MCF 10A (cell line): ENCODE measurements at regions not wholly inside any gene's neighbourhood (a gene's known extent, or its start where the extent isn't known, plus 50 kb on each side); places are given as distances from the start of the nearest gene placed in this dataset.

ENCODE experiments used
- BruUV-seq: library from RNA; stranded (reverse); fragments of 400-500 nt; replicated peaks from 2 replicates; lab custom pipeline; 2021; lab: Mats Ljungman, UMichigan
- CTCF ChIA-PET: fragments of 300-600 bp; sonication (Branson Sonifier 250); formaldehyde crosslinking; extraction: SDS; loops from one replicate; lab custom pipeline; 2021; ENCODE audit warnings: antibody characterized with exemption, inconsistent platforms; lab: Yijun Ruan, JAX
- POLR2A ChIA-PET: fragments of 300-600, 350-650 bp; sonication (Branson Sonifier 250); formaldehyde crosslinking; extraction: SDS; loops from one replicate; lab custom pipeline; 2020; ENCODE audit warnings: antibody characterized with exemption, inconsistent platforms; lab: Yijun Ruan, JAX
- DNase-seq: peaks from one replicate; pipeline ENCODE4 v3.0.0-alpha.2; 2018; ENCODE audit not compliant: unreplicated experiment
- H3K27ac Mint-ChIP-seq: one replicate; pipeline ENCODE4 v1.8.0; 2022; ENCODE audit warnings: mild to moderate bottlenecking, low read depth, mixed read lengths; ENCODE audit not compliant: unreplicated experiment
- H3K27me3 Mint-ChIP-seq: one replicate; pipeline ENCODE4 v1.8.0; 2022; ENCODE audit warnings: mixed read lengths; ENCODE audit not compliant: insufficient read depth, unreplicated experiment
- H3K36me3 Mint-ChIP-seq: one replicate; pipeline ENCODE4 v1.8.0; 2022; ENCODE audit warnings: mild to moderate bottlenecking, moderate library complexity, mixed read lengths; ENCODE audit not compliant: insufficient read depth, unreplicated experiment
- H3K4me1 Mint-ChIP-seq: one replicate; pipeline ENCODE4 v1.8.0; 2022; ENCODE audit warnings: mixed read lengths; ENCODE audit not compliant: insufficient read depth, unreplicated experiment
- H3K4me3 Mint-ChIP-seq: one replicate; pipeline ENCODE4 v1.8.0; 2022; ENCODE audit warnings: mild to moderate bottlenecking, moderate library complexity, mixed read lengths; ENCODE audit not compliant: unreplicated experiment
- H3K9me3 Mint-ChIP-seq: one replicate; pipeline ENCODE4 v1.8.0; 2022; ENCODE audit warnings: mixed read lengths; ENCODE audit not compliant: unreplicated experiment
- CTCF ChIP-seq: fragments of 200-600 bp; IDR thresholded peaks from one replicate; pipeline ENCODE4 v1.8.0; 2022; ENCODE audit warnings: antibody characterized with exemption, mild to moderate bottlenecking; ENCODE audit not compliant: unreplicated experiment
- intact Hi-C: fragments of 100-400 bp; cut with micrococcal nuclease; formaldehyde crosslinking; loops from 2 replicates; pipeline ENCODE4 v1.14.1; 2022

GRCh38 chr4:124417371-124417770 lies 295.2 kb downstream of the ANKRD50 start:
- no peaks in the 10 kb centered on the region for H3K36me3 Mint-ChIP-seq
- intact Hi-C loops = no loop called here
- POLR2A ChIA-PET = no interaction called here
- CTCF ChIA-PET = interaction anchor here (0.7 kb wide), 1 partner anchor 15 kb away, joined by 4 read pairs; no protein-coding TSS in a partner anchor
- H3K9me3 Mint-ChIP-seq = no peaks in the 10 kb centered on the region
- DNase-seq = no peak
- no peak overlapping the region for H3K27ac Mint-ChIP-seq
- H3K27me3 Mint-ChIP-seq = no peaks in the 10 kb centered on the region
- H3K4me3 Mint-ChIP-seq = no peak overlapping the region
- H3K4me1 Mint-ChIP-seq = no peaks in the 10 kb centered on the region
- no TSS peak for BruUV-seq
- TF ChIP-seq CTCF = no peak

- intact Hi-C loops = no loop called here
- Mint-ChIP-seq H3K27ac (no peak overlapping the region), H3K9me3 (no peaks in the 10 kb centered on the region), H3K4me3 (no peak overlapping the region), H3K36me3 (no peaks in the 10 kb centered on the region), H3K27me3 (no peaks in the 10 kb centered on the region), H3K4me1 (peaks cover 5% of the 10 kb centered on the region)
- CTCF ChIA-PET = no interaction called here
- POLR2A ChIA-PET = no interaction called here
- BruUV-seq = no TSS peak
- no peak for TF ChIP-seq CTCF
- no peak for DNase-seq
These were observed 292.3 kb downstream of the ANKRD50 start for GRCh38 chr4:124420166-124420695.

GRCh38 chr4:124423160-124423559 lies 289.4 kb downstream of the ANKRD50 start:
- H3K4me1 Mint-ChIP-seq = peaks cover 5% of the 10 kb centered on the region
- POLR2A ChIA-PET = interaction anchor here (1.2 kb wide), 1 partner anchor 15 kb away, joined by 5 read pairs; no protein-coding TSS in a partner anchor
- H3K27ac Mint-ChIP-seq = no peak overlapping the region
- no peak for DNase-seq
- H3K4me3 Mint-ChIP-seq = no peak overlapping the region
- intact Hi-C loops = no loop called here
- no peaks in the 10 kb centered on the region for H3K27me3 Mint-ChIP-seq
- no TSS peak for BruUV-seq
- no peaks in the 10 kb centered on the region for H3K9me3 Mint-ChIP-seq
- no peaks in the 10 kb centered on the region for H3K36me3 Mint-ChIP-seq
- TF ChIP-seq CTCF = no peak
- CTCF ChIA-PET = no interaction called here

- ChIA-PET POLR2A (no interaction called here), CTCF (no interaction called here)
- BruUV-seq = no TSS peak
- H3K4me3 Mint-ChIP-seq = no peak overlapping the region
- TF ChIP-seq CTCF = no peak
- DNase-seq = no peak
- no peaks in the 10 kb centered on the region for H3K9me3 Mint-ChIP-seq
- H3K36me3 Mint-ChIP-seq = no peaks in the 10 kb centered on the region
- H3K27me3 Mint-ChIP-seq = no peaks in the 10 kb centered on the region
- intact Hi-C loops = no loop called here
- no peak overlapping the region for H3K27ac Mint-ChIP-seq
- H3K4me1 Mint-ChIP-seq = peaks cover 14% of the 10 kb centered on the region
These were observed 286.3 kb downstream of the ANKRD50 start for GRCh38 chr4:124426279-124426678.
